ENCODE measurements at regions not wholly inside any gene's neighbourhood (a gene's known extent, or its start where the extent isn't known, plus 50 kb on each side); places are given as distances from the start of the nearest gene placed in this dataset.

DNA sequence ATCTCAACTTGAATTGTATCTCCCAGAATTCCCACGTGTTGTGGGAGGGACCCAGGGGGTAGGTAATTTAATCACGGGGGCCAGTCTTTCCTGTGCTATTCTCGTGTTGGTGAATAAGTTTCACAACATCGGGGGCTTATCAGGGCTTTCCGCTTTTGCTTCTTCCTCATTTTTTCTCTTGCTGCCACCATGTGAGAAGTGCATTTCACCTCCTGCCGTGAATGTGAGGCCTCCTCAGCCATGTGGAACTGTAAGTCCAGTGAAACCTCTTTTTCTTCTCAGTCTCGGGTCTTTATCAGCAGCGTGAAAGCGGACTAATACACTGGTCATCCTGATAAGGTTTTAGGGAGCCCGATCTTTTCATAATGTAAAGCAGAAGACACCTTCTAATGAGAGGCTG, 687.0 kb upstream of the FTMT start:
- no peak overlapping the region for H3K18ac ChIP-seq (ENCODE audit: low read depth, low read length)
- ChIA-PET POLR2A (ENCODE audit: unreplicated experiment) (no interaction called here), CTCF (no interaction called here)
- H3K4me2 ChIP-seq (ENCODE audit: low read depth, low read length), result no peak overlapping the region
- H3K14ac ChIP-seq (replicated peaks; ENCODE audit: low read depth, low read length), result no peak overlapping the region
- H2AFZ ChIP-seq (replicated peaks; ENCODE audit: low read length, poor library complexity), result no peak overlapping the region
- DNase-seq, result no peak
- no peak overlapping the region for H3K4me3 ChIP-seq (ENCODE audit: insufficient read depth, low read depth, low read length)
- no peak overlapping the region for H2BK20ac ChIP-seq (ENCODE audit: low read depth, low read length)
- no peaks in the 10 kb centered on the region for H3K27me3 ChIP-seq (ENCODE audit: control insufficient read depth, insufficient read depth, low read length)
- no peak overlapping the region for H2AK5ac ChIP-seq (ENCODE audit: low read depth, low read length)
- no peaks in the 10 kb centered on the region for H3K36me3 ChIP-seq (ENCODE audit: control insufficient read depth, insufficient read depth, low read length)
- H3K23ac ChIP-seq (ENCODE audit: low read depth, low read length), result no peak overlapping the region
- no peaks in the 10 kb centered on the region for H3K9me3 ChIP-seq (ENCODE audit: control insufficient read depth, insufficient read depth, low read length)
- H2AK9ac ChIP-seq (replicated peaks; ENCODE audit: low read depth, low read length, poor library complexity), result no peak overlapping the region
- in situ Hi-C loops (cut with MboI; ENCODE audit: low sequenced_read_pairs), result no loop called here
- dilution Hi-C loops (cut with HindIII; ENCODE audit: low sequenced_read_pairs, unreplicated experiment), result no loop called here
- H3K79me1 ChIP-seq (ENCODE audit: low read depth in 1 of 2, low read length in 2 of 2), result no peaks in the 10 kb centered on the region
- no peak overlapping the region for H4K8ac ChIP-seq (ENCODE audit: low read depth in 2 of 2, low read length in 2 of 2)
- H2BK5ac ChIP-seq (ENCODE audit: low read depth, low read length, poor library complexity, severe bottlenecking), result no peak overlapping the region
- H3K9me1 ChIP-seq (ENCODE audit: insufficient read depth, low read length), result no peaks in the 10 kb centered on the region
- no peak overlapping the region for H2BK15ac ChIP-seq (ENCODE audit: low read depth, low read length)
- no TSS peak for BruUV-seq (replicated peaks)
- H3K27ac ChIP-seq (ENCODE audit: insufficient read depth, low read length), result no peak overlapping the region
- H3K4me1 ChIP-seq (ENCODE audit: control insufficient read depth, insufficient read depth, low read length), result no peaks in the 10 kb centered on the region
- H2BK120ac ChIP-seq (ENCODE audit: low read depth, low read length), result no peak overlapping the region
- ATAC-seq (ENCODE audit: low read depth), result no peak
- no peak overlapping the region for H3K4ac ChIP-seq (ENCODE audit: low read depth, low read length)
- H4K20me1 ChIP-seq (ENCODE audit: insufficient read depth, low read length), result no peaks in the 10 kb centered on the region
- no peak overlapping the region for H4K91ac ChIP-seq (ENCODE audit: insufficient read depth, low read depth, low read length)
- TF ChIP-seq RCOR1 (IDR thresholded peaks at IDR 0.05; ENCODE audit: insufficient replicate concordance, low read length), result no peak
- TF ChIP-seq, protein P1, sequence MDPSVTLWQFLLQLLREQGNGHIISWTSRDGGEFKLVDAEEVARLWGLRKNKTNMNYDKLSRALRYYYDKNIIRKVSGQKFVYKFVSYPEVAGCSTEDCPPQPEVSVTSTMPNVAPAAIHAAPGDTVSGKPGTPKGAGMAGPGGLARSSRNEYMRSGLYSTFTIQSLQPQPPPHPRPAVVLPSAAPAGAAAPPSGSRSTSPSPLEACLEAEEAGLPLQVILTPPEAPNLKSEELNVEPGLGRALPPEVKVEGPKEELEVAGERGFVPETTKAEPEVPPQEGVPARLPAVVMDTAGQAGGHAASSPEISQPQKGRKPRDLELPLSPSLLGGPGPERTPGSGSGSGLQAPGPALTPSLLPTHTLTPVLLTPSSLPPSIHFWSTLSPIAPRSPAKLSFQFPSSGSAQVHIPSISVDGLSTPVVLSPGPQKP (IDR thresholded peaks at IDR 0.05; ENCODE audit: borderline replicate concordance, low read depth, low read length), result no peak
- no peak for TF ChIP-seq RFX5 (IDR thresholded peaks at IDR 0.05; ENCODE audit: low read depth, low read length)
- no peak for TF ChIP-seq SMC3 (IDR thresholded peaks at IDR 0.05; ENCODE audit: low read depth, low read length)
- no peak for TF ChIP-seq RAD21 (IDR thresholded peaks at IDR 0.05; ENCODE audit: low read length)
- no peak for TF ChIP-seq FOS (IDR thresholded peaks at IDR 0.05; ENCODE audit: low read depth, low read length)
- no peak for TF ChIP-seq NFE2L2 (IDR thresholded peaks at IDR 0.05; ENCODE audit: low read depth, low read length)
- no peak for TF ChIP-seq MAZ (IDR thresholded peaks at IDR 0.05; ENCODE audit: borderline replicate concordance, low read depth, low read length)
- TF ChIP-seq POLR2A (IDR thresholded peaks at IDR 0.05; ENCODE audit: low read depth, low read length), result no peak
- no peak for TF ChIP-seq MAFK (IDR thresholded peaks at IDR 0.05; ENCODE audit: low read depth, low read length)
- intact Hi-C loops (cut with micrococcal nuclease), result no loop called here
- 80% methylated on average over 2 of the region's 10 CpGs; no CpG with 5 or more reads in 1 of the 2 experiments for WGBS, 2 experiments (ENCODE audit: extremely low coverage in 2 of 2, insufficient read length in 1 of 2)
- no peak overlapping the region for H4K5ac ChIP-seq (ENCODE audit: low read depth, low read length)
- H3K9ac ChIP-seq (ENCODE audit: low read depth, low read length), result no peak overlapping the region
- H3K56ac ChIP-seq (ENCODE audit: extremely low read depth, insufficient read depth, low read length), result no peak overlapping the region

Measured in IMR-90 (cell line).